Heart right ventricle (tissue), 16 donors: ENCODE measurements at regions not wholly inside any gene's neighbourhood (a gene's known extent, or its start where the extent isn't known, plus 50 kb on each side); places are given as distances from the start of the nearest gene placed in this dataset.

ENCODE experiments used
- ATAC-seq, 8 donors: fragments of 200-7000 bp; cut with Tn5 transposase; one replicate each; pipeline ENCODE4 v1.9.1; 2020; ENCODE audit warnings: mild to moderate bottlenecking in 8 of 8, moderate library complexity in 8 of 8, moderate number of reproducible peaks in 1 of 8
- DNase-seq, 2 donors: peaks; one replicate each; pipeline ENCODE4 v3.0.0-alpha.2; 2020
- H3K27ac ChIP-seq, 10 donors: fragments of 200-600 bp; sonication (generic) in 2 of 10; one replicate each; pipeline versions ENCODE4 v1.5.0 to v1.8.0; 2020 to 2022; ENCODE audit warnings: mild to moderate bottlenecking in 3 of 10
- H3K27me3 ChIP-seq, 7 donors: fragments of 200-600 bp; one replicate each; pipeline ENCODE4 v1.8.0; 2021 to 2022; ENCODE audit warnings: mild to moderate bottlenecking in 2 of 7
- H3K36me3 ChIP-seq, 9 donors: fragments of 200-600 bp; sonication (generic) in 1 of 9; one replicate each; pipeline versions ENCODE4 v1.5.0 to v1.8.0; 2020 to 2022; ENCODE audit warnings: mild to moderate bottlenecking in 2 of 9
- H3K4me1 ChIP-seq, 9 donors: fragments of 200-600 bp; sonication (generic) in 1 of 9; one replicate each; pipeline versions ENCODE4 v1.5.0 to v1.8.0; 2020 to 2022; ENCODE audit warnings: mild to moderate bottlenecking in 4 of 9
- H3K4me3 ChIP-seq, 10 donors: fragments of 200-600 bp; sonication (generic) in 2 of 10; one replicate each; pipeline versions ENCODE4 v1.5.0 to v1.8.0; 2020 to 2022; ENCODE audit warnings: mild to moderate bottlenecking in 7 of 10, moderate library complexity in 2 of 10
- H3K9me3 ChIP-seq, 11 donors: fragments of 200-600 bp in 10 of 11; sonication (generic) in 2 of 11; one replicate each; pipeline versions ENCODE4 v1.5.0 to v1.8.0; 2013 to 2022; ENCODE audit warnings: mild to moderate bottlenecking in 2 of 11, control low read depth in 1 of 11, moderate library complexity in 1 of 11
- CTCF ChIP-seq, 9 donors: fragments of 200-600 bp; sonication (generic) in 2 of 9; IDR thresholded peaks; one replicate each; pipeline versions ENCODE4 v1.5.0 to v1.8.0; 2021 to 2022; ENCODE audit warnings: antibody characterized with exemption in 9 of 9, mild to moderate bottlenecking in 5 of 9, moderate library complexity in 1 of 9
- WGBS, 2 donors: extraction: QIAGEN DNeasy Blood & Tissue Kit; methylation state at CpG; one replicate each; pipeline ENCODE4 v1.1.7; 2013; ENCODE audit warnings: inconsistent platforms in 1 of 2; 5-methylcytosine and 5-hydroxymethylcytosine counted together
- intact Hi-C, 10 donors: fragments of 100-400 bp; cut with DNase I; formaldehyde crosslinking; loops; one replicate each; pipeline versions ENCODE4 v1.11.1 to v1.14.2; 2022
- donor health status: Arrhythmogenic right ventricular cardiomyopathy.
- donor health status: ischemic (EF 13 %, LVEDD 7.1; RV severe dilation, severe dysfunction).
- donor health status: healthy with polysubstance abuse.
- donor health status: DM: no; HTN: yes; CAD: no.
- donor health status: DM: no; HTN: no; CAD: no.
- donor health status: ischemic (EF 25% LVEDD 6.9; RV normal size, moderate dysfunction).
- donor health status: ischemic (EF 25% LVEDD 5.7; RV mildly dilated, moderate dysfunction).
- donor health status: healthy.
- donor health status: DM: yes; HTN: yes; CAD: no.
- donor health status: Ischemic cardiomyopathy.
- donor health status: ischemic (EF 35%, LVEDD 5.7; RV mildly dilated, moderate dysfunction).
- donor health status: nonischemic (EF 11% LVEDD 7.7; RV severe dilation, severe dysfunction).
- donor health status: DM: yes; HTN: yes; CAD: no.
- donor health status: PGD.
- donor health status: ischemic (EF 29% LVEDD 5.4; RV normal size, mild dysfunction).
- donor health status: nonischemic (EF 23%, LVEDD 6.1; RV moderate dilation, normal function).

GRCh38 chr5:39629946-39630345 lies 205.2 kb upstream of the DAB2 start:
- no peaks in the 10 kb centered on the region for H3K36me3 ChIP-seq
- ATAC-seq (no peak), DNase-seq (no peak)
- intact Hi-C loops: no loop called here
- H3K27me3 ChIP-seq: peaks cover 0 to 6% (median 0%) of the 10 kb centered on the region in 7 donors
- no peak overlapping the region for H3K27ac ChIP-seq
- no peaks in the 10 kb centered on the region for H3K4me1 ChIP-seq
- no peak for TF ChIP-seq CTCF (IDR thresholded peaks at IDR 0.05)
- 59 to 67% methylated on average over 5 of the region's 5 CpGs for WGBS, 2 donors
- no peaks in the 10 kb centered on the region for H3K9me3 ChIP-seq
- H3K4me3 ChIP-seq: no peak overlapping the region

- H3K27me3 ChIP-seq: peaks cover 0 to 6% (median 0%) of the 10 kb centered on the region in 7 donors
- 82 to 90% methylated on average over 2 of the region's 2 CpGs for WGBS, 2 donors
- no peak overlapping the region for H3K27ac ChIP-seq
- intact Hi-C loops: no loop called here
- ATAC-seq (no peak), DNase-seq (no peak)
- no peaks in the 10 kb centered on the region for H3K36me3 ChIP-seq
- no peaks in the 10 kb centered on the region for H3K9me3 ChIP-seq
- no peaks in the 10 kb centered on the region for H3K4me1 ChIP-seq
- TF ChIP-seq CTCF (IDR thresholded peaks at IDR 0.05): no peak
- no peak overlapping the region for H3K4me3 ChIP-seq
Observed at GRCh38 chr5:39628348-39628747, 203.6 kb upstream of the DAB2 start.

GRCh38 chr5:39624890-39625289 lies 200.1 kb upstream of the DAB2 start:
- Histone ChIP-seq H3K9me3 (no peaks in the 10 kb centered on the region), H3K27ac (no peak overlapping the region), H3K4me3 (no peak overlapping the region), H3K27me3 (peaks cover 0 to 6% (median 0%) of the 10 kb centered on the region in 7 donors), H3K4me1 (no peaks in the 10 kb centered on the region), H3K36me3 (no peaks in the 10 kb centered on the region)
- no peak for TF ChIP-seq CTCF (IDR thresholded peaks at IDR 0.05)
- no peak for DNase-seq
- 56 to 70% methylated on average over 2 of the region's 2 CpGs for whole genome bisulfite sequencing, 2 donors
- intact Hi-C loops: no loop called here
- ATAC-seq: no peak

- Histone ChIP-seq H3K4me1 (no peaks in the 10 kb centered on the region), H3K9me3 (no peaks in the 10 kb centered on the region), H3K36me3 (no peaks in the 10 kb centered on the region), H3K27ac (no peak overlapping the region), H3K4me3 (no peak overlapping the region), H3K27me3 (peaks cover 0 to 2% (median 0%) of the 10 kb centered on the region in 7 donors)
- no peak for ATAC-seq
- intact Hi-C loops: no loop called here
- TF ChIP-seq CTCF (IDR thresholded peaks at IDR 0.05): no peak
- WGBS, 2 donors: 69 to 78% methylated on average over 1 of the region's 1 CpG
- no peak for DNase-seq
Observed at GRCh38 chr5:39624268-39624886, 199.6 kb upstream of the DAB2 start.
